NCI-H526 (cell line): ENCODE measurements at regions not wholly inside any gene's neighbourhood (a gene's known extent, or its start where the extent isn't known, plus 50 kb on each side); places are given as distances from the start of the nearest gene placed in this dataset.

ENCODE experiments used
- DNase-seq, 2 experiments: peaks; one replicate each; lab custom pipeline; 2025; lab: John Stamatoyannopoulos, UW

DNA sequence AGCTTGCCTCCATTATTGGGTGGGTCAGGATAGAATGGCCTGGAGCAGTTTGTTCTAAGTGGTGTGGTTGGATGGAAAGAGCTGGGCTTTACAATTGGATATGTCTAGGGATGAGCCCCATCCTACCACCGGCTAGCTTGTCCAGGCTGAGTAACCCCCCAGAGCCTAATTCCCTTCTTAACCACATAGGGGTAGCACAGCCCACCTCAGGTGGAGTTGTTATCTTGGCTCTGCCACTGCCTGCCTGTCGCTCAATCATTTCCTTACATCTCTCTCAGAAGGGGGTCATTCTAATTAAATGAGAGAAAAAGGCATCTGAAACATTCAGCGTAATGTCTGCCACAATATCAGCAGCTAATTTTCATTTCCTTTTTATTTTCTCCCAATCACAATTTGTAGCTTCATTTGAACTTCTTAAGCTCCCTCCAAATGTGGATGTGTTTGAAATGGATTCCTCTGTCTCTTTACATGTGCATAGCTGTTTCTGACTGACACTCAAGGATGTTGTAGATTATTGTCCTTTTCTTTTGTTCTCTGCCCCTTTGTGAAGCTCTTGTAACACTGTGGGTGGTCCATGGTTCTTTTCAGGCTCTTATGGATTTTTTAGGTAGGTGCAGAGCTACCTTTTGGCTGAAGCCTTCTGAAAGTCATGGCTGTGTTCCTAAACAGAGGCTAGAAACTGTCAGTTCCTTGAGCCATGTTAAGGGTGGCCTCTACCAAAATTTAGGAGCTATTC is 383.1 kb upstream of the KLF4 start:
- DNase-seq: no peak

DNA sequence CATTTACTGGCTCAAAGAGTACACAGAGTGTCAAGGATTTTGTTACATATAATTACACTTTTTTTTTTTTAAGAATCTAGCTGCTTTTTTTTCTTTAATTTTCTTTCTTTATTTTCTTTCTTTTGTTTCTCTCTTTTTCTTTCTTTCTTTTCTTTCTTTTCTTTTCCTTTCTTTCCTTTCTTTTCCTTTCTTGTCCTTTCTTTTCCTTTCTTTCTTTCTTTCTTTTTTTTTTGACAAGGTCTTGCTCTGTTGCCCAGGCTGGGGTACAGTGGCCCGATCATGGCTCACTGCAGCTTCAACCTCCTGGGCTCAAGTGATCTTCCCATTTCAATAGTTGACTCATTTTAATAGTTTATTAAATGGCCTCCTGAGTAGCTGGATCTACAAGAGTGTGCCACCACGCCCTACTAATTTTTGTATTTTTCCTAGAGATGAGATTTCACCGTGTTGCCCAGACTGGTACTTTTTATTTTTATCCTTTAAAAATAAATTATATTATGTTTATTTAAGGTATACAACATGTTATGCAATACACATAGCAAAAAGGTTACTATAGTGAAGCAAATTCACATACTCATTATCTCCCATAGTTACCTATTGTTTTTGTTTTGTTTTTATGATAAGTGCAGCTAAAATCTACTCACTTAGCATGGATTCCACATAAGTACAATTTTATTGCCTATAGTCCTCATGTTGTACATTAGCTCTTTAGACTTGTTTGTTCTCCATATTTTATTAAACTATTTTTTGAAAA is 381.5 kb upstream of the KLF4 start:
- no peak for DNase-seq

DNA sequence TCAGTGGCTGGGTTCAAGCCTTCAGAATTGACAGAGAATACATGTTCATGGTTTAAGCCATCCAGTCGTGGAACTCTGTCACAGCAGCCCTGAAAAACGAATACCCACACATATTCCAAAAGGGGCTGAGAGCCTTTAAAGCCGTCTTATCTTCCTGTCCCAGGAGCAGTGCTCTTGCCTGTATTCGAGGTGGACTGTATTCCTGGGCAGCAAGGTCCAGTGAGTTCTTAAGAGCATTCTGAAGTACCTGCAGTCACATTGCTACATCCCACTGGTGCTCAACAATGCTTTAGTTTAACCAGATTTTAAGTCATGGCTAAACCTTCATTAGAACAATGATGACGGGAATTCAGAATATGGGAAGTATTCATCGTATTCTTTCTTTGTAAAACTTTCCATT is 380.7 kb upstream of the KLF4 start:
- DNase-seq: no peak

DNA sequence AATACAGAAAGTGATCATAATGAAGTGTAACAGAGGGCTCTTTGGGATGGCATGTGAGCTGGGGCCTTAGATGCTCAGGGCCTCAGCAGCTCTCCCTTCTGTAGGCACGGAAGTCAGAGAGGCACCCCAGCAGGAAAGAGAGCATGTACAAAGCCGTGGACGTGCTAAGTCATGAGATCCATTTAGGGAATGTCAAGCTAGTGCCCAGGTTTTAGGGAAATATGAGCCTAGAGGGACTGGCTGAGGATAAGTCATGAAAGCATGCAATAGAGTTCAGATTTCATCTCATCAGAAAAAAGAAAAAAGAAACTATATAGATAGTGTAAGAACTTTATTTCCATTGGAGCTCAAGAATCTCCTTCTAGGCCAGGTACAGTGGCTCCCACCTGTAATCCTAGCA is 379.5 kb upstream of the KLF4 start:
- DNase-seq: no peak

DNA sequence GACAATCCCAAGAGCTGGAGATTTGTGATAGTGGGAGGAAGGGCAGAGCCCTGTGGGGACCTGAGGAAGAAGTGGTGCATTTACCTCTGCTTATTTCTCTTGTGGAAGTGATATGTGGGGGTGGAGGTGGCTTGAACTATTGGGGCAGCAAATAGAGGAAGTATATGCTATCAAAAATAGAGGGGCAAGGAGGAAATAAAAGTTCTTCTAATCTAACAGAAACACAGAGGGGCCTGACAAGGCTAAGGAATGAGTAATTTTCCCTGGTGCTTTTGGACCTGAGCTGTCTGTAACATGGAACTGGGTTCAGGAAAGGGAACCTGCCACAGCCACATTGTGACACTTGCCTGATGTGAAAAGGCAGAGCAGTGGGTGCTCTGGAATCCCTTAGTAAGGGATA is 378.6 kb upstream of the KLF4 start:
- no peak for DNase-seq

- DNase-seq: no peak
These were observed 378.2 kb upstream of the KLF4 start for GRCh38 chr9:107867738-107868137.

DNA sequence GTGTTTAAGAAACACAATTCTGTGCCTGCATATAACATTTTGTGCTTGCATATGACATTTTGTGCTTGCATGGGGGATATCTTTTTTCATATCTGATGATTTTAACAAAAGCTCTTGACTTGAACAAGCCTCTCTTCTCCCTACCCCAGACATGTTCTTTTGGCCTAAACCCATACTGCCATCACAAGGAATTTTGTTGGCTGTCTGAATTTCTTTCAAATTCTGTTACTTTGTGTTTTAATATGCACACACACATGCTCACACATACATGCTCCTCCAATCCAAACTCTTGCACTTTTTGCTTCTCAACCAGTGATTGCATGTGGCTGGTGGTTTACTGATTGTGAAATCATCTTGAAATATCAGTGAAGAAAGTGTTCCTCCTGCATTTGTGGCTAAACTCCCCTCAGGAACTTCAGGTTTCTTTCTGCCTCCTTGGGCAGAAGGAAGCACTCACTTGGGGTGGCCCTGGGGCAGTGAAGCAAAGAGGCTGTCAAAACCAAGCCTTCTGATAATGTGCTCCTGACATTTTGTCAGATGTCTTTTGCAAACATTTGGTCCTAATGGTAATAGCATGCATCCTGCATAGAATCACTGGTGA is 377.2 kb upstream of the KLF4 start:
- no peak for DNase-seq

DNA sequence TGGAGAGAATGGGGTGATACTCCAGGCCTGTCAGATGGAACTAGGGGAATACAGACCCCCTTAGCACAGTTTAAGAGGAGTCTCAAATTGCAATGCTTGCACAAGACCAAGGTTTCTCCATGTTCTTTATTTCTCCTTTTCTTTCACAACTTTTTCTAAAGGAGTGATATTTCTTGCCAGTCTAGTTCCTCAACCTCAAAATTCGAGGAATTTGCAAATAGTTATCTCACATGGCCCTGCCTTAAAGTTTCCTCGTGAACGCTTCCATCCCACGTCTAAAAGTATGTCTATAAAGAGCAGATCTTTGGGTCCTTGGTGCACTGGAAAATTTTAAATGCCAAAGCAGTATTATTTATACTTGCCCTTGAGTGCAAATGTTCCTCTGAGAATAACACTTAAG is 373.8 kb upstream of the KLF4 start:
- DNase-seq: no peak

DNA sequence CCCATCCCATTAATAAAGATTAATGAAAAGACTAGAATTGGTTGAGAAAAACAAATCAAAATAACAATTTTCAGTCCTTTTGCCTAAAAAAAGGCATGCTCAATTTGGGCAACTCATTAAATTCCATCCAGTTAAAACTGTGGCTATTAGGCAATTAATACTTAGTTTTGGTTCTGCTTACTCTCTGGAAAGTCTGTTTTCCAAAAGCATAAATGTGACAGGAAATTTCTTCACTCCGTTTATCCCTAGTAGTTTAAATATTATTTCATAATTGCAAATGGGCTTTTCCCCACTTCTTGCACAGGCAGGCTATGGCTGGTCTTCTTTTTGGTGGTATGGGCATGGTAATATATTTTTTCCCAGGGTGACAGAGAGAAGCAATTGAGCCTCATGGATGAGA is 373.3 kb upstream of the KLF4 start:
- no peak for DNase-seq

- DNase-seq: no peak
These were observed 372.8 kb upstream of the KLF4 start for GRCh38 chr9:107862323-107862722.

- no peak for DNase-seq
These were observed 371.5 kb upstream of the KLF4 start for GRCh38 chr9:107861075-107861474.

DNA sequence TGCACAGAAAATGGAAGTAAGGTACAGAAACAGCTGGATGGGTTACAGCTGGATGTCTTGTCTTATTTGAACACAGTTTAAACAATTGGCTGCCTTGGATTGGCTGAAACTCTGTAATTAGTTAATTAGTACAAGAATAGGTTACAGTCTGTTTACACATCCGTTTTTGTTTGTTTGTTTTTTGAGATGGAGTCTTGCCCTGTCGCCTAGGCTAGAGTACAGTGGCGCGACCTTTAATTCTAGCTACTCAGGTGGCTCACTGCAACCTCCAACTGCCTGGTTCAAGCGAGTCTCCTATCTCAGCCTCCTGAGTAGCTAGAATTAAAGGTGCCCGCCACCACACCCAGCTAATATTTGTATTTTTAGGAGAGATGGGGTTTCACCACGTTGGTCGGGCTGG is 368.7 kb upstream of the KLF4 start:
- no peak for DNase-seq

DNA sequence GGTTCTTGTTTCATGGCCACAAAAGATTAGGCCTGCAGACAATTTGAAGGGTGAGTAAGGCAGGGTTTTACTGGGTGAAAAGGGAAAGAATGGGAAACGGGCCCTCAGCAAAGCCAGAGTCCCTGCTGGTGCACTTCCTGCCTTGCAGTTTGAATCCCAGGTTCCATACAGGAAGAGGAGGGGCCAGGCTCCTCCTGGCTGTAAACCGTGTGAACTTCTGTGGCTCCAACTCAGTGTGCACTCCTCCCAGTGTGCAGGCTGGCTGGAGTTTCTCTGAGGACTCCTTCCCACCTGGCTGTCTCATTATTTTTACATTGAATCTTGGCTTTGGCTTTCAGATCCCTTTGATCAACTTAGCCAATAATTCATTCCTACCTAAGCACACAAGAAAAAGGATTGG is 367.1 kb upstream of the KLF4 start:
- no peak for DNase-seq

GRCh38 chr9:107855164-107855563 is 365.6 kb upstream of the KLF4 start:
- no peak for DNase-seq

DNA sequence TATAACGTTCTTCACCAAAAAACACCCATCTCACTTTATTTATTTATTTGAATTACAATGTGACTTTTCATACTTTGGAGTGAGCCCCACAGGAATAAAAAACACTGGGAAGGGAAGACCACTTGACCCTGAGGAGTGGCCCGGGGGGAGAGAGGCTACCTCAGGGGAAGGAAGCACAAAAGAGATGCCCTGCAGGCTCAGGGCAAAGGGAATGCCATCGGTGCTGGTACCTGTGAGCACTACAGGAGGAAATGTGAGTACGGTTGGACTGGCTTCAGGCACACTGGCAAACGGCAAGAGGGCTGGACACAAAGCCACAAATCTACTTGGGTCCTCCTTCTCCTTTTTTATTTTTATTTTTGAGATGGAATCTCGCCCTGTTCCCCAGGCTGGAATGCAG is 363.9 kb upstream of the KLF4 start:
- no peak for DNase-seq

- DNase-seq: no peak
These were observed 363.3 kb upstream of the KLF4 start for GRCh38 chr9:107852891-107853290.

DNA sequence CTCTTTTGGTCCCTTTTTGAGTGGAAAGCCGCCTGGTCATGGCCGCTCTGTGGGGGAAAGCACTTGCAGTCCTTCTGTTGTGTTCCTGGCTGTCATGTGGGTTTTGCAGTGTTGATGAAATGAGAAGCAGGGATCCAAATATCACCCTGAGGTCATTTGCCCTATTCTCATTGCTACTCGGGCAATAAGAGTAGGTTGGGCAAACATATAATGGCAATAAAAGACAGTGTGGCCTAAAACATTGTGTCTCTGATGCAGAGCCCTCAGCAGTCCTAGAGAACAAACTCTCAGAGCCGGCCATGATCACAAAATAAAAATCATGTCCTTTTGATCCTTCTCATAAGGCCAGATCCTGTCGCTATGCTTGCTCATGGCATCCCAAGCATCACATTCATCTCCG is 361.1 kb upstream of the KLF4 start:
- DNase-seq: no peak

GRCh38 chr9:107847978-107848964 is 358.7 kb upstream of the KLF4 start:
- DNase-seq: no peak

GRCh38 chr9:107842530-107842929 is 353.0 kb upstream of the KLF4 start:
- DNase-seq: no peak

DNA sequence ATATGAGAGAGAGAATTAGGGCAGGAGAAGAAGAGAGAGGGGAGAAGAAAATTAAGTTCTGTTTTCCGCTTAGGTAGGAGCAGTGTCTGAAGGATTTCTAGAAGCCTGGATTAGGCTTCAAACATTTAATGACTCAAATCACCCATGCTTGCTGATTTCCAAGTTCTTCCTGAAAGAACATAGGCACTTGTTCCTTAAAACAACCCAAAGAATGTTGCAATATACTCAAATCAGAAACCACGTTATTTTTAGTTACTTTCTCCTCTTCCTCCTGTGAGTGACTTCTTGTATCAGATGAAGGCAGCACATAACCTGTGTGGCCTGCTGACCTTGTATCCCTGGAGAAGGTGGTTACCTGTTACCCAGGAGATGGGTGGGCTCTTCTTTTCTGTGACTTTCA is 351.5 kb upstream of the KLF4 start:
- no peak for DNase-seq

GRCh38 chr9:107839371-107839770 is 349.8 kb upstream of the KLF4 start:
- DNase-seq: no peak

DNA sequence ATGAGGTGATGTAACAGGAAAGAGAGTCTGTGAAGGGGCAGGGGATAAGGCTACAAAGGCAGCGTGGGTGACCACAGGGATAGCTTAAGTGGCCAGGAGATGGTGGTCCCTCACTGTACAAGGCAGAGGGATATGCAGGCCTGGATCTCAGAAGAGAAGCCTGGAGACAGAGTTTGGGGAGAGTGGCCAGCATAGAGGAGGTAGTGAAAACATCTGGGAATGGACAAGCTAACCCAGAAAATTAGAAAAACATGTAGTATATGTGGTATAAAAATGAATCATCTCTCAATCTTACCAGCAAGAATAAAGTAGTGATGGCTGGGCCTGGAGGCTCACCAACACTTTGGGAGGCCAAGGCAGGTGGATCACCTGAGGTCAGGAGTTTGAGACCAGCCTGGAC is 349.2 kb upstream of the KLF4 start:
- no peak for DNase-seq
